Uterus (tissue), 2 donors: ENCODE measurements at regions not wholly inside any gene's neighbourhood (a gene's known extent, or its start where the extent isn't known, plus 50 kb on each side); places are given as distances from the start of the nearest gene placed in this dataset.

Experiments used
- POLR2A ChIP-seq, 2 donors: fragments of 450-650 bp; IDR thresholded peaks; one replicate each; pipeline ENCODE4 v1.6.1; 2016; ENCODE audit warnings: antibody characterized with exemption in 2 of 2, mild to moderate bottlenecking in 1 of 2, moderate library complexity in 1 of 2
- TF ChIP-seq, protein P1 (sequence below), 4 experiments: fragments of 200-600 bp in 2 of 4; fragments of 450-650 bp in 2 of 4; sonication (generic) in 2 of 4; IDR thresholded peaks; one replicate each; pipeline ENCODE4 v1.5.1; 2016 to 2019; ENCODE audit warnings: antibody characterized with exemption in 4 of 4, mild to moderate bottlenecking in 2 of 4, moderate library complexity in 1 of 4

DNA sequence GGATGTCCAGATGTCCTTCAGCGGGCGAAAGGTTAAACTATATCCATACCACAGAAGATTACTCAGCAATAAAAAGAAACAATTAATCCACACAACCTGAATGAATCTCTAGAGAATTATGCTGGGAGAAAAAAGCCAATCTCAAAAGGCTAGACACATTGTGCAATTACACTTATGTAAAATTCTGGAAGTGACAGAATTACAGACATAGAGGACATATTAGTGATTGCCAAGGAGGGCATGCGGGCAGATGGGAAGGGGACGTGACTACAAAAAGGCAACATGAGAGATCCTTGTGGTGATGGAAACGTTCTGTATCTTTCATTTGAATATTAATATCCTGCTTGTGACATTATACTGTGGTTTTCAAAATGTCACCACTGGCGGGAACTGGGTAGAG lies 103.5 kb upstream of the BMAL1 start:
- TF ChIP-seq, protein P1, sequence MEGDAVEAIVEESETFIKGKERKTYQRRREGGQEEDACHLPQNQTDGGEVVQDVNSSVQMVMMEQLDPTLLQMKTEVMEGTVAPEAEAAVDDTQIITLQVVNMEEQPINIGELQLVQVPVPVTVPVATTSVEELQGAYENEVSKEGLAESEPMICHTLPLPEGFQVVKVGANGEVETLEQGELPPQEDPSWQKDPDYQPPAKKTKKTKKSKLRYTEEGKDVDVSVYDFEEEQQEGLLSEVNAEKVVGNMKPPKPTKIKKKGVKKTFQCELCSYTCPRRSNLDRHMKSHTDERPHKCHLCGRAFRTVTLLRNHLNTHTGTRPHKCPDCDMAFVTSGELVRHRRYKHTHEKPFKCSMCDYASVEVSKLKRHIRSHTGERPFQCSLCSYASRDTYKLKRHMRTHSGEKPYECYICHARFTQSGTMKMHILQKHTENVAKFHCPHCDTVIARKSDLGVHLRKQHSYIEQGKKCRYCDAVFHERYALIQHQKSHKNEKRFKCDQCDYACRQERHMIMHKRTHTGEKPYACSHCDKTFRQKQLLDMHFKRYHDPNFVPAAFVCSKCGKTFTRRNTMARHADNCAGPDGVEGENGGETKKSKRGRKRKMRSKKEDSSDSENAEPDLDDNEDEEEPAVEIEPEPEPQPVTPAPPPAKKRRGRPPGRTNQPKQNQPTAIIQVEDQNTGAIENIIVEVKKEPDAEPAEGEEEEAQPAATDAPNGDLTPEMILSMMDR (IDR thresholded peaks at IDR 0.05): no peak
- TF ChIP-seq POLR2A (IDR thresholded peaks at IDR 0.05): no peak
